Activated CD4-positive, alpha-beta T cell treated with anti-CD3 and anti-CD28 coated beads, Interleukin-2, amount 10 ng/mL, durations not matched to agents 24 days and 14 days (primary cell): ENCODE measurements at regions not wholly inside any gene's neighbourhood (a gene's known extent, or its start where the extent isn't known, plus 50 kb on each side); places are given as distances from the start of the nearest gene placed in this dataset.
"Not testable (repeated sequence)": the region's sequence is repeated elsewhere in the genome, so short reads cannot be mapped to it uniquely, and the experiment has no call there.

Experiments
- DNase-seq: peaks from one replicate; pipeline ENCODE4 v3.0.0; 2022
- H3K27ac Mint-ChIP-seq: one replicate; pipeline ENCODE4 v1.8.0; 2022; ENCODE audit warnings: mild to moderate bottlenecking, mixed read lengths
- H3K27me3 Mint-ChIP-seq: one replicate; pipeline ENCODE4 v1.8.0; 2022; ENCODE audit warnings: mixed read lengths
- H3K36me3 Mint-ChIP-seq: one replicate; pipeline ENCODE4 v1.8.0; 2022; ENCODE audit warnings: low read depth, mild to moderate bottlenecking, mixed read lengths
- H3K4me1 Mint-ChIP-seq: one replicate; pipeline ENCODE4 v1.8.0; 2021; ENCODE audit warnings: mixed read lengths
- H3K4me3 Mint-ChIP-seq: one replicate; pipeline ENCODE4 v1.8.0; 2022; ENCODE audit warnings: mild to moderate bottlenecking, moderate library complexity, mixed read lengths
- H3K9me3 Mint-ChIP-seq: one replicate; pipeline ENCODE4 v1.8.0; 2021; ENCODE audit warnings: mixed read lengths
- intact Hi-C: fragments of 100-400 bp; cut with micrococcal nuclease; formaldehyde crosslinking; loops from one replicate; pipeline ENCODE4 v1.15.1; 2023

GRCh38 chr3:34034840-34035239 is 236.4 kb downstream of the PDCD6IP start:
- no peak overlapping the region for H3K27ac Mint-ChIP-seq
- peak; percentile 29 for DNase-seq
- H3K9me3 Mint-ChIP-seq: no peaks in the 10 kb centered on the region
- intact Hi-C loops: no loop called here
- H3K4me3 Mint-ChIP-seq: no peak overlapping the region
- H3K36me3 Mint-ChIP-seq: no peaks in the 10 kb centered on the region
- H3K4me1 Mint-ChIP-seq: no peaks in the 10 kb centered on the region
- no peaks in the 10 kb centered on the region for H3K27me3 Mint-ChIP-seq

GRCh38 chr3:34035775-34036174 is 237.3 kb downstream of the PDCD6IP start:
- no peak overlapping the region for H3K27ac Mint-ChIP-seq
- no peaks in the 10 kb centered on the region for H3K36me3 Mint-ChIP-seq
- DNase-seq: no peak
- no peak overlapping the region for H3K4me3 Mint-ChIP-seq
- intact Hi-C loops: no loop called here
- no peaks in the 10 kb centered on the region for H3K27me3 Mint-ChIP-seq
- no peaks in the 10 kb centered on the region for H3K4me1 Mint-ChIP-seq
- no peaks in the 10 kb centered on the region for H3K9me3 Mint-ChIP-seq

- no peaks in the 10 kb centered on the region for H3K27me3 Mint-ChIP-seq
- H3K4me3 Mint-ChIP-seq: no peak overlapping the region
- H3K36me3 Mint-ChIP-seq: no peaks in the 10 kb centered on the region
- no peaks in the 10 kb centered on the region for H3K4me1 Mint-ChIP-seq
- intact Hi-C loops: no loop called here
- no peak overlapping the region for H3K27ac Mint-ChIP-seq
- no peaks in the 10 kb centered on the region for H3K9me3 Mint-ChIP-seq
- no peak for DNase-seq
These were observed 238.8 kb downstream of the PDCD6IP start for GRCh38 chr3:34037260-34037659.

GRCh38 chr3:34038131-34038530 is 239.7 kb downstream of the PDCD6IP start:
- intact Hi-C loops: no loop called here
- no peak for DNase-seq
- H3K9me3 Mint-ChIP-seq: no peaks in the 10 kb centered on the region
- H3K27ac Mint-ChIP-seq: no peak overlapping the region
- no peaks in the 10 kb centered on the region for H3K36me3 Mint-ChIP-seq
- H3K27me3 Mint-ChIP-seq: no peaks in the 10 kb centered on the region
- H3K4me3 Mint-ChIP-seq: no peak overlapping the region
- no peaks in the 10 kb centered on the region for H3K4me1 Mint-ChIP-seq

DNA sequence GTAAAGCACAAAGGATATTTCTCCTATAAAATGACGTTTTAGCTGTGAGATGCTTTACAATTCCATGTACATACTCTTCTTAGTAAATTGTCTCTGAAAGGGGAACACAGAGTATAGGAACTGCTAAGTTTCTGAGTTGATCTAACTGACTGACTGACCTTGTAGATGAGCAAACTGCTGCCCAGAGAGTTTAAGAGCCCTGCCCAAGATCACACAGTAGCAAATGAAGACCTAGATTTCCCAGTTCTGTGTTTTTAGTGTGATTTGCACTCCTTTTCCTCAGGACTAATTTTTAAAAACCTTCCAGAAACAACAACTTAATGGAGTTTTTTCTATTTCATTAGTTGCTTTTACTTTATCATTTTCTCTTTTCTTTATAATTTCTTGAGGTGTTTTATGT is 247.7 kb downstream of the PDCD6IP start:
- H3K36me3 Mint-ChIP-seq: no peaks in the 10 kb centered on the region
- DNase-seq: no peak
- intact Hi-C loops: no loop called here
- peaks cover 4% of the 10 kb centered on the region for H3K27me3 Mint-ChIP-seq
- no peak overlapping the region for H3K4me3 Mint-ChIP-seq
- H3K9me3 Mint-ChIP-seq: no peaks in the 10 kb centered on the region
- no peak overlapping the region for H3K27ac Mint-ChIP-seq
- no peaks in the 10 kb centered on the region for H3K4me1 Mint-ChIP-seq

DNA sequence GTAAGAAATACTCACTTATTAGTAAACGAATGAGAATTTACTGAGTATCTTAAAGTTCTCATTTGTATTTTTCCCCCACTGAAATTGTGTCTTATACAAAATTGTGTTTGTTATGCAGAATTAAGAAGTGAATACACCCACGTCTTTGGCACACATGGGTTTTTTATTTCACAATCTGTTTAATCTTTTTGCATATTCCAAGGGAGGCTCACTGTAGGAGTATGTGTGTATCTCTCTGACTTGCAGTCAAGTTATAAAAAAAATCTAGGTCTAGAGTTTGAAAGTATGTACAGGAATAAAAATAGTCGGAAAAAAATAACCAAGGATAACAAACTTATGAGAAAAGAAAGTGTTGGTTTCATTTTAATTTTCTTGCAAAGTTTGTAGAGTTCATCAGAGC is 255.2 kb downstream of the PDCD6IP start:
- H3K36me3 Mint-ChIP-seq: no peaks in the 10 kb centered on the region
- H3K4me1 Mint-ChIP-seq: peaks cover 11% of the 10 kb centered on the region
- no peak overlapping the region for H3K27ac Mint-ChIP-seq
- H3K4me3 Mint-ChIP-seq: no peak overlapping the region
- no peak for DNase-seq
- peaks cover 4% of the 10 kb centered on the region for H3K27me3 Mint-ChIP-seq
- H3K9me3 Mint-ChIP-seq: peaks cover 8% of the 10 kb centered on the region
- intact Hi-C loops: no loop called here

DNA sequence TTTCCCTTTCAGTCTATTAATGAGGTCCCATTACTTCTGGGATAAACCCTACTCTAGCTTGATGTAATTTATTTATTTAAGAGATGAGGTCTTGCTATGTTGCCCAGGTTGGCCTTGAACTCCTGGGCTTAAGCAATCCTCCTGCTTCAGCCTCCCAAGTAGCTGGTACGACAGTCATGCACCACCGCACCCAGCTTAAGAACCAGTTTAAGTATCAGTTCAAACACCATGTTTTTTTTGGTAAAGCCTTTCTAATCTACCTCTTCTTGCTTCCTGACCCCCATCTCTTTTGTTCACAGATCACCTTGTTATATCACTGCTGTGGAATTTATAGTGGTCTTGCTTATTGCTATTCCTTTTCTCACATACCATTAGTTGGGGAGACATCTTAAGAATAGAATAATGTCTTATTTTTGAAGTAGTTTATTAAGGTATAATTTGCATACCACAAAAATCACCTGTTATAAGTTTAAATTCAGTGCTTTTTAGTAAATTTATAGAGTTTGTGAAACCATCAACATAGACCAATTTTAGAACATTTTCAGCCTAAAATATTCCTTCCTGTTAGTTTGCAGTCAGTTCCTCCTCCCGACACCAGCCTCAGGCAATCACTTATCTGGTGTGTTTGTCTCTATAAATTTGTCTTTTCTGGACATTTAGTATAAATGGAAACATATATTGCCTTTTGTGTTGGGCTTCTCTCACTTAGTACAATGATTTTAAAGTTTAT is 257.9 kb downstream of the PDCD6IP start:
- no peak overlapping the region for H3K4me3 Mint-ChIP-seq
- no peaks in the 10 kb centered on the region for H3K36me3 Mint-ChIP-seq
- intact Hi-C loops: no loop called here
- H3K9me3 Mint-ChIP-seq: peaks cover 16% of the 10 kb centered on the region
- H3K4me1 Mint-ChIP-seq: peaks cover 11% of the 10 kb centered on the region
- H3K27me3 Mint-ChIP-seq: no peaks in the 10 kb centered on the region
- no peak overlapping the region for H3K27ac Mint-ChIP-seq
- no peak for DNase-seq

- Mint-ChIP-seq H3K4me1 (peaks cover 11% of the 10 kb centered on the region), H3K27me3 (no peaks in the 10 kb centered on the region), H3K27ac (no peak overlapping the region), H3K4me3 (no peak overlapping the region), H3K9me3 (peaks cover 16% of the 10 kb centered on the region), H3K36me3 (no peaks in the 10 kb centered on the region)
- peak; percentile 58 for DNase-seq
- intact Hi-C loops: no loop called here
These were observed 258.5 kb downstream of the PDCD6IP start for GRCh38 chr3:34056951-34057390.

- H3K4me1 Mint-ChIP-seq, H3K27ac Mint-ChIP-seq, DNase-seq, H3K36me3 Mint-ChIP-seq, H3K27me3 Mint-ChIP-seq, intact Hi-C loops, H3K4me3 Mint-ChIP-seq: not testable (repeated sequence)
- H3K9me3 Mint-ChIP-seq: peaks cover 16% of the 10 kb centered on the region
These were observed 262.6 kb downstream of the PDCD6IP start for GRCh38 chr3:34060995-34061394.

- H3K4me3 Mint-ChIP-seq: no peak overlapping the region
- H3K27ac Mint-ChIP-seq: no peak overlapping the region
- no peaks in the 10 kb centered on the region for H3K4me1 Mint-ChIP-seq
- no peaks in the 10 kb centered on the region for H3K27me3 Mint-ChIP-seq
- DNase-seq: no peak
- intact Hi-C loops: no loop called here
- no peaks in the 10 kb centered on the region for H3K36me3 Mint-ChIP-seq
- no peaks in the 10 kb centered on the region for H3K9me3 Mint-ChIP-seq
These were observed 267.5 kb downstream of the PDCD6IP start for GRCh38 chr3:34065901-34066300.

GRCh38 chr3:34066328-34066727 is 267.9 kb downstream of the PDCD6IP start:
- Mint-ChIP-seq H3K4me1 (no peaks in the 10 kb centered on the region), H3K36me3 (no peaks in the 10 kb centered on the region), H3K27me3 (no peaks in the 10 kb centered on the region), H3K4me3 (no peak overlapping the region), H3K9me3 (no peaks in the 10 kb centered on the region), H3K27ac (no peak overlapping the region)
- intact Hi-C loops: no loop called here
- no peak for DNase-seq

- no peaks in the 10 kb centered on the region for H3K9me3 Mint-ChIP-seq
- intact Hi-C loops: no loop called here
- no peak overlapping the region for H3K4me3 Mint-ChIP-seq
- H3K4me1 Mint-ChIP-seq: no peaks in the 10 kb centered on the region
- H3K27me3 Mint-ChIP-seq: no peaks in the 10 kb centered on the region
- DNase-seq: no peak
- H3K36me3 Mint-ChIP-seq: no peaks in the 10 kb centered on the region
- no peak overlapping the region for H3K27ac Mint-ChIP-seq
These were observed 268.6 kb downstream of the PDCD6IP start for GRCh38 chr3:34066999-34067398.

DNA sequence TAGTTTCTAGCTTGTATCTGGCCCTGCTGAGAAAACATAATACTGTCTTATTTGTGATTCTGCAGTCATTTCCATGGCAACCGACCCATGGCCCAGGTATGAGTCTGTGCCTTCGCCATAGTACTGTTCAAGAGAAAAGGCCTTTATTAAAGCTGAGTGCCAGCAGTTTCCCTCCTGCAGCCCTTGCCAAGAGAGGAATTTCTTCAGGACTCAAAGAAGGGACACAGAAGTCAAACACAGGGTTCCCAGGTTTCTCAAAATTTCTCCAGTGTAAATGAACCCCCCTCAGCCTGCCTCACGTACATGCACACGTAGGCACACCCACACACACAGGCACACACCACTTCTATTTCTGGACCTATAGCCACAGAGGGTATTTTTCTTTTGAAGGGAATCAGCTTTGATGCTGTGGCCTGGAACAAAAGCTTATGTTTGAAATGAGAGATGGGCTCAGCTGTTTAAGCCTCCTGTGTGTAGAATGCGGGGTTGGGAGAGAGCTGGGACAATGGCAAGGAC is 269.2 kb downstream of the PDCD6IP start:
- no peaks in the 10 kb centered on the region for H3K4me1 Mint-ChIP-seq
- no peaks in the 10 kb centered on the region for H3K36me3 Mint-ChIP-seq
- no peak overlapping the region for H3K4me3 Mint-ChIP-seq
- no peak for DNase-seq
- H3K9me3 Mint-ChIP-seq: no peaks in the 10 kb centered on the region
- H3K27me3 Mint-ChIP-seq: no peaks in the 10 kb centered on the region
- intact Hi-C loops: no loop called here
- no peak overlapping the region for H3K27ac Mint-ChIP-seq

DNA sequence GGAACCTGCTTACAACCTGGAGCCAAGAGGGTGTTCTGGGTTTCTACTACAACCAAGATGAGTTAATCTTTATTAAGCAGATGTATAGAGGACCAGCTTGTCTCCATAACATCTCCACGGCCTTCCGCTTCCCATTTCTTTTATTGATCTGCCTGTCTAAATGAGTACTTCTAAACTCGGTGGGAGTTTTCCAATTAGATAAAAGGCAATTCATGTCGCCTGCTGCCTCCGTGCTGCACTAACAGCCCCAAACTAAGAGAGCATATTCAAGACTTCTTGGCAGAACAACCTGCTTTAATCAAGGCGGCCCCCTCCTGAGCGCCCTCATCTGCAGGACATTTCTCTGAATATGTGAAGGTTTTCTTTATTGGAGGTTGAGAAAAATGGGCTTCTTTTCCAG is 270.1 kb downstream of the PDCD6IP start:
- Mint-ChIP-seq H3K27ac (no peak overlapping the region), H3K4me1 (no peaks in the 10 kb centered on the region), H3K27me3 (no peaks in the 10 kb centered on the region), H3K9me3 (no peaks in the 10 kb centered on the region), H3K4me3 (no peak overlapping the region), H3K36me3 (no peaks in the 10 kb centered on the region)
- DNase-seq: no peak
- intact Hi-C loops: no loop called here
